Tibial nerve (tissue), 4 donors: ENCODE measurements at regions not wholly inside any gene's neighbourhood (a gene's known extent, or its start where the extent isn't known, plus 50 kb on each side); places are given as distances from the start of the nearest gene placed in this dataset.

ENCODE experiments used
- DNase-seq, 2 donors: peaks; one replicate each; pipeline ENCODE4 v3.0.0-alpha.2; 2019; ENCODE audit warnings: low spot score in 2 of 2
- H3K27ac ChIP-seq, 4 donors: fragments of 200-600 bp; sonication (generic) in 3 of 4; one replicate each; pipeline ENCODE4 v1.5.1; 2017 to 2019; ENCODE audit warnings: mild to moderate bottlenecking in 1 of 4
- H3K27me3 ChIP-seq, 2 donors: fragments of 200-600 bp; sonication (generic) in 1 of 2; one replicate each; pipeline versions ENCODE4 v1.5.1 to v1.6.0; 2017 to 2019
- H3K36me3 ChIP-seq, 3 donors: fragments of 200-600 bp; sonication (generic); one replicate each; pipeline ENCODE4 v1.5.1; 2018 to 2019
- H3K4me1 ChIP-seq, 4 donors: fragments of 200-600 bp; sonication (generic) in 3 of 4; one replicate each; pipeline ENCODE4 v1.5.1; 2017 to 2019
- H3K4me3 ChIP-seq, 4 donors: fragments of 200-600 bp; sonication (generic) in 3 of 4; one replicate each; pipeline ENCODE4 v1.5.1; 2017 to 2019; ENCODE audit warnings: mild to moderate bottlenecking in 1 of 4, moderate library complexity in 1 of 4
- H3K9me3 ChIP-seq, 4 donors: fragments of 200-600 bp; sonication (generic) in 3 of 4; one replicate each; pipeline ENCODE4 v1.5.1; 2017 to 2019
- EP300 ChIP-seq, 2 donors: sonication (generic); formaldehyde crosslinking; IDR thresholded peaks; one replicate each; pipeline ENCODE4 v1.6.1; 2017; ENCODE audit warnings: antibody characterized with exemption in 2 of 2, mild to moderate bottlenecking in 1 of 2
- POLR2A ChIP-seq, 2 donors: fragments of 450-650 bp; IDR thresholded peaks; one replicate each; pipeline ENCODE4 v1.6.1; 2017; ENCODE audit warnings: antibody characterized with exemption in 2 of 2, mild to moderate bottlenecking in 2 of 2, moderate library complexity in 2 of 2
- WGBS, 2 donors: methylation state at CpG; one replicate each; pipeline ENCODE4 v1.1.5; 2018; 5-methylcytosine and 5-hydroxymethylcytosine counted together
- TF ChIP-seq, protein P1 (sequence below), 5 experiments: fragments of 200-600 bp in 3 of 5; fragments of 450-650 bp in 2 of 5; sonication (generic) in 3 of 5; IDR thresholded peaks; one replicate each; pipeline ENCODE4 v1.5.1; 2016 to 2019; ENCODE audit warnings: antibody characterized with exemption in 5 of 5, mild to moderate bottlenecking in 3 of 5, moderate library complexity in 2 of 5

DNA sequence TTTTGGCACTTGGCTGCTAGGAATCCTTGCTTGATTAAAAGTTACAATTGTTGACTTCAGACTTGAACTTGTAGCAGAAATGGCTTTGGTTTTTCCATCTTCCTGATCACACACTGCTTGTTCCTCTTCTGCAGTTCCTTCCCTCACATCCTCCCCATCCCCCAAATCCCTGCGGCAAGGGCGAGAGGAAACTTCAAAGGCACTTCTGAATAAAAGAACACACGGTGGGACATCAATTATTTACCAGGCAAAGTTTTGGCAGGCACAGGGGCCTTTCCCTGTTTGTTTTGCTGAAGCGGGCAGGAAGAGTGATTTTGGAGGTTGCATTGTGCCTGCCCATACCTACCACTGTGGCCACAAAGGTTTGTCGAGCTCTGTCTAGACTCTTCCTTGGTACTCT is 260.9 kb downstream of the KIF4B start:
- no peaks in the 10 kb centered on the region for H3K4me1 ChIP-seq
- no peak overlapping the region for H3K4me3 ChIP-seq
- TF ChIP-seq EP300 (IDR thresholded peaks at IDR 0.05), result no peak
- TF ChIP-seq, protein P1, sequence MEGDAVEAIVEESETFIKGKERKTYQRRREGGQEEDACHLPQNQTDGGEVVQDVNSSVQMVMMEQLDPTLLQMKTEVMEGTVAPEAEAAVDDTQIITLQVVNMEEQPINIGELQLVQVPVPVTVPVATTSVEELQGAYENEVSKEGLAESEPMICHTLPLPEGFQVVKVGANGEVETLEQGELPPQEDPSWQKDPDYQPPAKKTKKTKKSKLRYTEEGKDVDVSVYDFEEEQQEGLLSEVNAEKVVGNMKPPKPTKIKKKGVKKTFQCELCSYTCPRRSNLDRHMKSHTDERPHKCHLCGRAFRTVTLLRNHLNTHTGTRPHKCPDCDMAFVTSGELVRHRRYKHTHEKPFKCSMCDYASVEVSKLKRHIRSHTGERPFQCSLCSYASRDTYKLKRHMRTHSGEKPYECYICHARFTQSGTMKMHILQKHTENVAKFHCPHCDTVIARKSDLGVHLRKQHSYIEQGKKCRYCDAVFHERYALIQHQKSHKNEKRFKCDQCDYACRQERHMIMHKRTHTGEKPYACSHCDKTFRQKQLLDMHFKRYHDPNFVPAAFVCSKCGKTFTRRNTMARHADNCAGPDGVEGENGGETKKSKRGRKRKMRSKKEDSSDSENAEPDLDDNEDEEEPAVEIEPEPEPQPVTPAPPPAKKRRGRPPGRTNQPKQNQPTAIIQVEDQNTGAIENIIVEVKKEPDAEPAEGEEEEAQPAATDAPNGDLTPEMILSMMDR (IDR thresholded peaks at IDR 0.05), result no peak
- no peak for TF ChIP-seq POLR2A (IDR thresholded peaks at IDR 0.05)
- H3K27me3 ChIP-seq, result no peaks in the 10 kb centered on the region
- no peaks in the 10 kb centered on the region for H3K9me3 ChIP-seq
- WGBS, 2 donors, result 24 to 33% methylated on average over 5 of the region's 5 CpGs
- H3K27ac ChIP-seq, result no peak overlapping the region
- DNase-seq, result no peak
- H3K36me3 ChIP-seq, result no peaks in the 10 kb centered on the region

DNA sequence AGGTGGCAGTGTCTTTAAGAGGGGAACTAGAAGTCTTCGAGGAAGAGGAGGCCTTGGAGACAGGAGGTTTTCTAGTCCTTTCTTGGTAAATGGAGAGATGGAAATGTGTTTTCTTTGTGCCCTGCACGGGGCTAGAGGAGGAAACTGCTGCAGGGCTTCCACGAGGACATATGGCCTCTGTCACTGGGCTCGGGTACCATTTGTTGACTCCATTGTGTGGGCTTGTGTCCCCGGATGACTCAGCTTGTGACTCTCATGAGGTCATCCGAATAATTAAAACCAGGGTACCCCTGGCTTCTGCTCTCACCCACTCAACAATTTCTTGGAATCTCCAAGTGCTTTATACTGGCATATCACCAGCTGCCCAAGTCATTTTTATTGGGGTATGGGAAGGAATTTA is 261.7 kb downstream of the KIF4B start:
- Histone ChIP-seq H3K36me3 (no peaks in the 10 kb centered on the region), H3K4me3 (no peak overlapping the region), H3K27ac (no peak overlapping the region), H3K4me1 (no peaks in the 10 kb centered on the region), H3K27me3 (no peaks in the 10 kb centered on the region), H3K9me3 (no peaks in the 10 kb centered on the region)
- TF ChIP-seq, protein P1 (IDR thresholded peaks at IDR 0.05), result no peak
- TF ChIP-seq POLR2A (IDR thresholded peaks at IDR 0.05), result no peak
- TF ChIP-seq EP300 (IDR thresholded peaks at IDR 0.05), result no peak
- 64% methylated on average over 6 of the region's 6 CpGs for WGBS, 2 donors
- DNase-seq, result no peak

DNA sequence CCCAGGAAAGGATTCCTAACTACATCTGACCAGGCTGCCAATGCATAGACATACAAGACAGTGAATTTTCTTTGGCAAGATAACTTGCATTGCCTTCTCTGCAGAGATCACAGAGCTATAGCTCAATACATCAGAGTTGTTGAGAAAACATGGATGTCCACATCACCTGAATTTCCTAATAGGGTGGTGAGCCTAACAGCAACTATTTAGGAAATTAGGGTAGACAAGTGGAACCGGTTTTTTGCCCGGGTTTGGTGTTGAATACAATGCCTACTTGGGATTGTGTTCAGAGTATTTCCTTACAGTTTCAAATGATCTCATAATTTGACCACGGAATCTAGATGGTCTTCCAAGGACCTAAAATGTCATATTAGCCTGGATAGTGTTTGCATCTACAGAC is 262.7 kb downstream of the KIF4B start:
- no peak overlapping the region for H3K4me3 ChIP-seq
- TF ChIP-seq EP300 (IDR thresholded peaks at IDR 0.05), result no peak
- TF ChIP-seq, protein P1 (IDR thresholded peaks at IDR 0.05), result no peak
- no peak for TF ChIP-seq POLR2A (IDR thresholded peaks at IDR 0.05)
- H3K27ac ChIP-seq, result no peak overlapping the region
- DNase-seq, result no peak
- no peaks in the 10 kb centered on the region for H3K4me1 ChIP-seq
- H3K27me3 ChIP-seq, result no peaks in the 10 kb centered on the region
- H3K36me3 ChIP-seq, result no peaks in the 10 kb centered on the region
- no peaks in the 10 kb centered on the region for H3K9me3 ChIP-seq
- WGBS, 2 donors, result 93 to 94% methylated on average over 3 of the region's 3 CpGs

- H3K9me3 ChIP-seq, result no peaks in the 10 kb centered on the region
- H3K27ac ChIP-seq, result no peak overlapping the region
- H3K36me3 ChIP-seq, result no peaks in the 10 kb centered on the region
- 50 to 65% methylated on average over 4 of the region's 4 CpGs for WGBS, 2 donors
- DNase-seq, result no peak
- no peaks in the 10 kb centered on the region for H3K4me1 ChIP-seq
- no peak overlapping the region for H3K4me3 ChIP-seq
- no peaks in the 10 kb centered on the region for H3K27me3 ChIP-seq
- TF ChIP-seq EP300 (IDR thresholded peaks at IDR 0.05), result peak in 1 of 2 donors; percentile 42
- no peak for TF ChIP-seq POLR2A (IDR thresholded peaks at IDR 0.05)
- TF ChIP-seq, protein P1 (IDR thresholded peaks at IDR 0.05), result no peak
Measured at GRCh38 chr5:155278532-155278931, 265.0 kb downstream of the KIF4B start.

- Histone ChIP-seq H3K27me3 (no peaks in the 10 kb centered on the region), H3K27ac (no peak overlapping the region), H3K4me3 (no peak overlapping the region), H3K9me3 (no peaks in the 10 kb centered on the region), H3K36me3 (no peaks in the 10 kb centered on the region), H3K4me1 (no peaks in the 10 kb centered on the region)
- TF ChIP-seq, protein P1 (IDR thresholded peaks at IDR 0.05), result no peak
- no peak for TF ChIP-seq EP300 (IDR thresholded peaks at IDR 0.05)
- TF ChIP-seq POLR2A (IDR thresholded peaks at IDR 0.05), result no peak
- no peak for DNase-seq
- 74 to 78% methylated on average over 6 of the region's 6 CpGs for WGBS, 2 donors
Measured at GRCh38 chr5:155282503-155283107, 269.1 kb downstream of the KIF4B start.
